ENCODE measurements at regions not wholly inside any gene's neighbourhood (a gene's known extent, or its start where the extent isn't known, plus 50 kb on each side); places are given as distances from the start of the nearest gene placed in this dataset.

DNA sequence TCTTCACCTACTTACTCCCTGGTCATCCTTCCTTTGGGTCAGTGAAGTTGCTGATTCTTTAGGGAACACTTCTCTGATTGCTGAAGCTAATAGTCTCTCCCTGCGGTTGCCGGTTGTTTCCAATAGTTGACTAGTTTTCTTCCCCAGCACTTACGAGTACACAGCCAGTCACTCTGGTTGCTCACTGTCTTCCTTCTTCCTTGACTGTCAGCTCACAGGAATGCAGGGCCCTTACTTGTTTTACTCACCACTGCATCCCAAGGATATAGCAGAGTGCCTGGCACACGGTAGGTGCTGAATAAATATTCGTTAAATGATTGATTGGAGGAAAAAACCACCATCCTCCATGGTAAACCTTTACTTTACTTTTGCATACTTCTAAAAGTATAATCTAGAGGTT, 345.0 kb downstream of the QKI start:
- no peaks in the 10 kb centered on the region for H3K36me3 ChIP-seq (ENCODE audit: insufficient read depth, low read length)
- no peak overlapping the region for H3K4me2 ChIP-seq (ENCODE audit: low read length)
- TF ChIP-seq EZH2 (IDR thresholded peaks at IDR 0.05; ENCODE audit: borderline replicate concordance, insufficient read depth, low read length, poor library complexity, severe bottlenecking) (no peak), MXI1 (conservative IDR thresholded peaks at IDR 0.05; ENCODE audit: poor library complexity, severe bottlenecking) (no peak), RAD21 (conservative IDR thresholded peaks at IDR 0.05) (no peak), SMC3 (conservative IDR thresholded peaks at IDR 0.05; ENCODE audit: poor library complexity) (no peak), EP300 (conservative IDR thresholded peaks at IDR 0.05; ENCODE audit: poor library complexity, severe bottlenecking) (no peak), POLR2AphosphoS5 (IDR thresholded peaks at IDR 0.05) (no peak)
- TF ChIP-seq, protein P1, sequence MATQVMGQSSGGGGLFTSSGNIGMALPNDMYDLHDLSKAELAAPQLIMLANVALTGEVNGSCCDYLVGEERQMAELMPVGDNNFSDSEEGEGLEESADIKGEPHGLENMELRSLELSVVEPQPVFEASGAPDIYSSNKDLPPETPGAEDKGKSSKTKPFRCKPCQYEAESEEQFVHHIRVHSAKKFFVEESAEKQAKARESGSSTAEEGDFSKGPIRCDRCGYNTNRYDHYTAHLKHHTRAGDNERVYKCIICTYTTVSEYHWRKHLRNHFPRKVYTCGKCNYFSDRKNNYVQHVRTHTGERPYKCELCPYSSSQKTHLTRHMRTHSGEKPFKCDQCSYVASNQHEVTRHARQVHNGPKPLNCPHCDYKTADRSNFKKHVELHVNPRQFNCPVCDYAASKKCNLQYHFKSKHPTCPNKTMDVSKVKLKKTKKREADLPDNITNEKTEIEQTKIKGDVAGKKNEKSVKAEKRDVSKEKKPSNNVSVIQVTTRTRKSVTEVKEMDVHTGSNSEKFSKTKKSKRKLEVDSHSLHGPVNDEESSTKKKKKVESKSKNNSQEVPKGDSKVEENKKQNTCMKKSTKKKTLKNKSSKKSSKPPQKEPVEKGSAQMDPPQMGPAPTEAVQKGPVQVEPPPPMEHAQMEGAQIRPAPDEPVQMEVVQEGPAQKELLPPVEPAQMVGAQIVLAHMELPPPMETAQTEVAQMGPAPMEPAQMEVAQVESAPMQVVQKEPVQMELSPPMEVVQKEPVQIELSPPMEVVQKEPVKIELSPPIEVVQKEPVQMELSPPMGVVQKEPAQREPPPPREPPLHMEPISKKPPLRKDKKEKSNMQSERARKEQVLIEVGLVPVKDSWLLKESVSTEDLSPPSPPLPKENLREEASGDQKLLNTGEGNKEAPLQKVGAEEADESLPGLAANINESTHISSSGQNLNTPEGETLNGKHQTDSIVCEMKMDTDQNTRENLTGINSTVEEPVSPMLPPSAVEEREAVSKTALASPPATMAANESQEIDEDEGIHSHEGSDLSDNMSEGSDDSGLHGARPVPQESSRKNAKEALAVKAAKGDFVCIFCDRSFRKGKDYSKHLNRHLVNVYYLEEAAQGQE (IDR thresholded peaks at IDR 0.05; ENCODE audit: borderline replicate concordance): no peak
- TF ChIP-seq, protein P2, sequence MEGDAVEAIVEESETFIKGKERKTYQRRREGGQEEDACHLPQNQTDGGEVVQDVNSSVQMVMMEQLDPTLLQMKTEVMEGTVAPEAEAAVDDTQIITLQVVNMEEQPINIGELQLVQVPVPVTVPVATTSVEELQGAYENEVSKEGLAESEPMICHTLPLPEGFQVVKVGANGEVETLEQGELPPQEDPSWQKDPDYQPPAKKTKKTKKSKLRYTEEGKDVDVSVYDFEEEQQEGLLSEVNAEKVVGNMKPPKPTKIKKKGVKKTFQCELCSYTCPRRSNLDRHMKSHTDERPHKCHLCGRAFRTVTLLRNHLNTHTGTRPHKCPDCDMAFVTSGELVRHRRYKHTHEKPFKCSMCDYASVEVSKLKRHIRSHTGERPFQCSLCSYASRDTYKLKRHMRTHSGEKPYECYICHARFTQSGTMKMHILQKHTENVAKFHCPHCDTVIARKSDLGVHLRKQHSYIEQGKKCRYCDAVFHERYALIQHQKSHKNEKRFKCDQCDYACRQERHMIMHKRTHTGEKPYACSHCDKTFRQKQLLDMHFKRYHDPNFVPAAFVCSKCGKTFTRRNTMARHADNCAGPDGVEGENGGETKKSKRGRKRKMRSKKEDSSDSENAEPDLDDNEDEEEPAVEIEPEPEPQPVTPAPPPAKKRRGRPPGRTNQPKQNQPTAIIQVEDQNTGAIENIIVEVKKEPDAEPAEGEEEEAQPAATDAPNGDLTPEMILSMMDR (IDR thresholded peaks at IDR 0.05; ENCODE audit: poor library complexity, severe bottlenecking): no peak
- H3K4me3 ChIP-seq (ENCODE audit: low read length): no peak overlapping the region
- no peaks in the 10 kb centered on the region for H3K9me3 ChIP-seq (ENCODE audit: low read length)
- H3K79me2 ChIP-seq (replicated peaks; ENCODE audit: insufficient read depth, low read length): no peaks in the 10 kb centered on the region
- no peaks in the 10 kb centered on the region for H4K20me1 ChIP-seq (ENCODE audit: insufficient read depth)
- no peak overlapping the region for H2AFZ ChIP-seq (ENCODE audit: low read depth, low read length)
- H3K27ac ChIP-seq (ENCODE audit: low read length): no peak overlapping the region
- no peaks in the 10 kb centered on the region for H3K27me3 ChIP-seq (ENCODE audit: insufficient read depth, low read depth, low read length)
- H3K9me2 ChIP-seq (ENCODE audit: insufficient read depth, low read length): no peaks in the 10 kb centered on the region
- H3F3A ChIP-seq (ENCODE audit: insufficient read depth, low read length, poor library complexity, severe bottlenecking): no peaks in the 10 kb centered on the region
- no peak overlapping the region for H3K9ac ChIP-seq (ENCODE audit: low read length)

DNA sequence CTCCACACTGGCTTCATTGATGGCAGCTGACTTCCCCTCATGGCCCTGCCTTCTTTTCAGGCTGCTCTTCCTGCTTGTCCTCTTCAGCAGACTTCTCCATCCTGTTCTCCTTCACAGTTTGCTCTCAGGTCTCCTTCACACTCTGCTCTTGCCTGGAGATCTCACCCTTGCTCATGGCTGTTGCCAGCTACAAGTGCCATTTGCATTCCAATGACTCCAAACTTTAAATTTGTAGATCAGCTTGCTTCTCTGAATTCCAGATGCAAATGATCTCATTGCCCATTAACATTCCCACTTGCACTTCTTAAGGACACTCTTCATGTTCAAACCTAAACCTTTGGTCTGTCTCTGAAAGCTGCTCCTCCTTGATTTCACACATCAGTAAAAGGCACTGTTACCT, 343.0 kb downstream of the QKI start:
- no peaks in the 10 kb centered on the region for H4K20me1 ChIP-seq (ENCODE audit: insufficient read depth)
- no peak overlapping the region for H3K27ac ChIP-seq (ENCODE audit: low read length)

More for the DNA sequence above, 343.0 kb downstream of the QKI start:
- no peaks in the 10 kb centered on the region for H3K79me2 ChIP-seq (replicated peaks; ENCODE audit: insufficient read depth, low read length)
- H3K9ac ChIP-seq (ENCODE audit: low read length): no peak overlapping the region
- no peaks in the 10 kb centered on the region for H3K9me3 ChIP-seq (ENCODE audit: low read length)
- no peak overlapping the region for H3K4me2 ChIP-seq (ENCODE audit: low read length)
- H3K36me3 ChIP-seq (ENCODE audit: insufficient read depth, low read length): no peaks in the 10 kb centered on the region
- TF ChIP-seq EP300 (conservative IDR thresholded peaks at IDR 0.05; ENCODE audit: poor library complexity, severe bottlenecking) (no peak), MXI1 (conservative IDR thresholded peaks at IDR 0.05; ENCODE audit: poor library complexity, severe bottlenecking) (no peak), EZH2 (IDR thresholded peaks at IDR 0.05; ENCODE audit: borderline replicate concordance, insufficient read depth, low read length, poor library complexity, severe bottlenecking) (no peak), TAF1 (IDR thresholded peaks at IDR 0.05; ENCODE audit: low read depth) (no peak), RAD21 (conservative IDR thresholded peaks at IDR 0.05) (no peak), POLR2AphosphoS5 (IDR thresholded peaks at IDR 0.05) (no peak)
- TF ChIP-seq, protein P2 (IDR thresholded peaks at IDR 0.05; ENCODE audit: poor library complexity, severe bottlenecking): no peak
- no peaks in the 10 kb centered on the region for H3F3A ChIP-seq (ENCODE audit: insufficient read depth, low read length, poor library complexity, severe bottlenecking)
- H3K27me3 ChIP-seq (ENCODE audit: insufficient read depth, low read depth, low read length): no peaks in the 10 kb centered on the region
- no peak overlapping the region for H3K4me3 ChIP-seq (ENCODE audit: low read length)
- no peaks in the 10 kb centered on the region for H3K9me2 ChIP-seq (ENCODE audit: insufficient read depth, low read length)
- H2AFZ ChIP-seq (ENCODE audit: low read depth, low read length): no peak overlapping the region

Measured in neural cell (in vitro differentiated cells).